Activated CD8-positive, alpha-beta memory T cell treated with anti-CD3 and anti-CD28 coated beads, Interleukin-2, amount 10 ng/mL, durations not matched to agents 7 days and 5 days (primary cell): ENCODE measurements at regions not wholly inside any gene's neighbourhood (a gene's known extent, or its start where the extent isn't known, plus 50 kb on each side); places are given as distances from the start of the nearest gene placed in this dataset.

Experiments used
- ATAC-seq: fragments of 150-1000 bp; cut with Tn5 transposase; one replicate; pipeline ENCODE4 v1.10.0; 2021; ENCODE audit warnings: moderate library complexity
- CTCF ChIA-PET: fragments of 350-600 bp; sonication (Branson Sonifier 250); formaldehyde crosslinking; loops from one replicate; lab custom pipeline; 2021; ENCODE audit warnings: antibody characterized with exemption; lab: Charles Lee
- DNase-seq: peaks from one replicate; pipeline ENCODE4 v3.0.0-alpha.2; 2020
- H3K27ac Mint-ChIP-seq: one replicate; pipeline ENCODE4 v1.8.0; 2021; ENCODE audit warnings: mild to moderate bottlenecking, mixed read lengths
- H3K27me3 Mint-ChIP-seq: one replicate; pipeline ENCODE4 v1.8.0; 2021; ENCODE audit warnings: mixed read lengths
- H3K36me3 Mint-ChIP-seq: one replicate; pipeline ENCODE4 v1.8.0; 2021; ENCODE audit warnings: mild to moderate bottlenecking, mixed read lengths
- H3K4me1 Mint-ChIP-seq: one replicate; pipeline ENCODE4 v1.8.0; 2021; ENCODE audit warnings: mixed read lengths
- H3K4me3 Mint-ChIP-seq: one replicate; pipeline ENCODE4 v1.8.0; 2021; ENCODE audit warnings: mild to moderate bottlenecking, moderate library complexity, mixed read lengths
- H3K9me3 Mint-ChIP-seq: one replicate; pipeline ENCODE4 v1.8.0; 2022; ENCODE audit warnings: low read depth, mixed read lengths

DNA sequence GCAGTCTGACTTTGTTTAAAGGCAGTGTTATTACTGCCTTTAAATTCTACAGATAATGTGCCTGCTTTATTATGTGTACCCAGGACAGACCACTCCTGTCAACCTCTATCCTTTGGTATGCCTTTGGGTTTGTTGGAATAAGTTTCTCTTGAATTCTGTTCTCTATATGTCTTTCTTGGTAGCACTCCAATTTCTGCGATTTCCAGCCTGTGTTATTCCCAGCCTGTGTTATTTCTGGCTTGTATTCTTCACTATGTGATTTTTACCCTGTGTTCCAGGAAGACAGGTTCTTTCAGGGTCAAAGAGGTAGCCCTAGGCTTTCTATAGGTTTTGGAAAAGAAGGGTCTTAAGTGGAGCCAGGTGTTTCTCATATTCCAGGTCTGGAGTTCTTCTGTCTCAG, 407.4 kb upstream of the AZI2 start:
- no peak overlapping the region for H3K27ac Mint-ChIP-seq
- CTCF ChIA-PET: no interaction called here
- no peak overlapping the region for H3K4me3 Mint-ChIP-seq

DNA sequence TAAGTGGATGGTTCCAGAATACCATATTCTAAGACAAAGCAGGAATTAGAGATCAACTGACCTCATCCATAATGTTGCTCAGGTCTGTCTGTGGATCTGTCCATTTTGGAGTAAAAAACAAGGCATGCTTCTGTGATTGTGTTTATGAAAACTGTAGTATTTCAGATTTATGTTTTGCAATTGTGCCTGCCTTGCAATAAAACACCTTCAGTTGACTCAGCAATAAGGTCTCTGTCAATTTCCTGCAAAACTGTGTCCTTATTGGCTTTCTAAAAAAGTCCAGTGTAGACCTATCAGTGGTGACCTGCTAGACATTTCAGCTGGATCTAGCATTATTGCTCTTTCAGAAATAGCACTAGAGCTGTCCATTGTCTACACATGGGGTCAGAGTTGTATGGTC, 409.5 kb upstream of the AZI2 start:
- no peaks in the 10 kb centered on the region for H3K36me3 Mint-ChIP-seq
- DNase-seq (no peak), ATAC-seq (no peak)
- no peak overlapping the region for H3K27ac Mint-ChIP-seq
- CTCF ChIA-PET: no interaction called here
- peaks cover 2% of the 10 kb centered on the region for H3K9me3 Mint-ChIP-seq
- no peaks in the 10 kb centered on the region for H3K4me1 Mint-ChIP-seq
- no peak overlapping the region for H3K4me3 Mint-ChIP-seq
- no peaks in the 10 kb centered on the region for H3K27me3 Mint-ChIP-seq

More for the DNA sequence above, 407.4 kb upstream of the AZI2 start:
- no peak for ATAC-seq
- Mint-ChIP-seq H3K9me3 (peaks cover 8% of the 10 kb centered on the region), H3K27me3 (no peaks in the 10 kb centered on the region), H3K36me3 (no peaks in the 10 kb centered on the region), H3K4me1 (no peaks in the 10 kb centered on the region)
- DNase-seq: no peak

- Mint-ChIP-seq H3K27me3 (no peaks in the 10 kb centered on the region), H3K4me1 (no peaks in the 10 kb centered on the region), H3K36me3 (no peaks in the 10 kb centered on the region), H3K4me3 (no peak overlapping the region), H3K9me3 (no peaks in the 10 kb centered on the region), H3K27ac (no peak overlapping the region)
- ATAC-seq: no peak
- DNase-seq: no peak
- CTCF ChIA-PET: no interaction called here
Observed at GRCh38 chr3:28761375-28761774, 412.8 kb upstream of the AZI2 start.

GRCh38 chr3:28765194-28765593, 416.6 kb upstream of the AZI2 start:
- ATAC-seq (no peak), DNase-seq (no peak)
- Mint-ChIP-seq H3K27me3 (no peaks in the 10 kb centered on the region), H3K27ac (no peak overlapping the region), H3K4me3 (no peak overlapping the region), H3K4me1 (no peaks in the 10 kb centered on the region), H3K9me3 (no peaks in the 10 kb centered on the region), H3K36me3 (no peaks in the 10 kb centered on the region)
- CTCF ChIA-PET: no interaction called here

DNA sequence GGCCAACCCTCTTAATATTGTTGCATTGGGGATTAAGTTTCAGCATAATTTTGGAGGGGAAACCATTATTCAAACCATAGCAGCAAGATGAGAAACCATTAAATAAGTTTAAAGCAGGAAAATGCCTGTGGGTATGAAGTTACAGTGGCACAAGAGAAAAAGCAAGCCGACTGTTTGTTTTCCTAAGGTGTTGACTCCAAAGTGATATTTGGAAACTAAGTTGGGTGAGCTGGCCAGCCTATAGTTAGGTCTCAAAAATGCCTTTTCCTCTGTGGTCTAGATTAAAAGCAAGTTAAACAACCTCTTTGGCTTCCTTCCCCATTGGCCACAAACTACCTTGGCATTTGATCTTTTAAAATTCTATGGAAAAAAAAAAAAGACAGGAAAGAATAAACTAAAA, 419.8 kb upstream of the AZI2 start:
- no peaks in the 10 kb centered on the region for H3K4me1 Mint-ChIP-seq
- no peaks in the 10 kb centered on the region for H3K27me3 Mint-ChIP-seq
- DNase-seq (no peak), ATAC-seq (no peak)
- no peak overlapping the region for H3K4me3 Mint-ChIP-seq
- H3K27ac Mint-ChIP-seq: no peak overlapping the region
- H3K36me3 Mint-ChIP-seq: no peaks in the 10 kb centered on the region
- CTCF ChIA-PET: no interaction called here
- peaks cover 8% of the 10 kb centered on the region for H3K9me3 Mint-ChIP-seq

- ATAC-seq (no peak), DNase-seq (no peak)
- no peaks in the 10 kb centered on the region for H3K27me3 Mint-ChIP-seq
- H3K4me1 Mint-ChIP-seq: no peaks in the 10 kb centered on the region
- CTCF ChIA-PET: no interaction called here
- peaks cover 2% of the 10 kb centered on the region for H3K9me3 Mint-ChIP-seq
- H3K27ac Mint-ChIP-seq: no peak overlapping the region
- H3K36me3 Mint-ChIP-seq: no peaks in the 10 kb centered on the region
- H3K4me3 Mint-ChIP-seq: no peak overlapping the region
Observed at GRCh38 chr3:28777806-28778475, 429.3 kb upstream of the AZI2 start.

- ATAC-seq: no peak
- CTCF ChIA-PET: no interaction called here
- Mint-ChIP-seq H3K36me3 (no peaks in the 10 kb centered on the region), H3K9me3 (no peaks in the 10 kb centered on the region), H3K4me3 (no peak overlapping the region), H3K27me3 (no peaks in the 10 kb centered on the region), H3K4me1 (no peaks in the 10 kb centered on the region), H3K27ac (no peak overlapping the region)
- DNase-seq: no peak
Observed at GRCh38 chr3:28780480-28780879, 431.9 kb upstream of the AZI2 start.

GRCh38 chr3:28781053-28781452, 432.4 kb upstream of the AZI2 start:
- ATAC-seq (no peak), DNase-seq (no peak)
- no peaks in the 10 kb centered on the region for H3K27me3 Mint-ChIP-seq
- H3K36me3 Mint-ChIP-seq: no peaks in the 10 kb centered on the region
- H3K9me3 Mint-ChIP-seq: no peaks in the 10 kb centered on the region
- no peaks in the 10 kb centered on the region for H3K4me1 Mint-ChIP-seq
- H3K27ac Mint-ChIP-seq: no peak overlapping the region
- CTCF ChIA-PET: no interaction called here
- H3K4me3 Mint-ChIP-seq: no peak overlapping the region

- H3K4me3 Mint-ChIP-seq: no peak overlapping the region
- ATAC-seq (no peak), DNase-seq (no peak)
- no peaks in the 10 kb centered on the region for H3K4me1 Mint-ChIP-seq
- CTCF ChIA-PET: no interaction called here
- no peaks in the 10 kb centered on the region for H3K36me3 Mint-ChIP-seq
- no peaks in the 10 kb centered on the region for H3K27me3 Mint-ChIP-seq
- H3K9me3 Mint-ChIP-seq: no peaks in the 10 kb centered on the region
- H3K27ac Mint-ChIP-seq: no peak overlapping the region
Observed at GRCh38 chr3:28786446-28786845, 437.8 kb upstream of the AZI2 start.

DNA sequence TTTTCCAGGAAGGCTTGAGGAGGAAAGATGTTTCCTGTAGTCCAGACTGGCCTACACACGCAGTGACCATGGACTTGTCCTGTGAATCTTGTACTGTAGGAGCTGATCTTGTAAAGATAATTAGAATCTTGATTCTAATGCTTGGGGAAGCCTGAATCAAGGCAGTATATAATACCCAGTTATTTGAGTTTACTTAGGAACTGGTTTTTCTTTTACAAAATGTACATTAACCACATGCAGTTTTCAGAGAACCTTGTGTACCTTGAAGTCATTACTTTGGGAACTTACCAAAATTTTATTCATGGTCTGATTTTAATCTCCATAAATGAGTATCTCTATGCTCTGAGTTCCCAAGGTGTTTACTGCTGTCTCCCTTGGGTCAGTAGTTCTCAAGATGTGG, 439.9 kb upstream of the AZI2 start:
- CTCF ChIA-PET: no interaction called here
- Mint-ChIP-seq H3K27me3 (no peaks in the 10 kb centered on the region), H3K27ac (no peak overlapping the region), H3K4me3 (no peak overlapping the region), H3K36me3 (no peaks in the 10 kb centered on the region), H3K9me3 (no peaks in the 10 kb centered on the region), H3K4me1 (no peaks in the 10 kb centered on the region)
- ATAC-seq (no peak), DNase-seq (no peak)

- Mint-ChIP-seq H3K36me3 (no peaks in the 10 kb centered on the region), H3K4me3 (no peak overlapping the region), H3K27ac (no peak overlapping the region), H3K27me3 (no peaks in the 10 kb centered on the region), H3K9me3 (no peaks in the 10 kb centered on the region), H3K4me1 (no peaks in the 10 kb centered on the region)
- ATAC-seq (no peak), DNase-seq (no peak)
- CTCF ChIA-PET: no interaction called here
Observed at GRCh38 chr3:28791713-28792255, 443.2 kb upstream of the AZI2 start.

GRCh38 chr3:28792604-28793003, 444.0 kb upstream of the AZI2 start:
- no peak overlapping the region for H3K27ac Mint-ChIP-seq
- H3K27me3 Mint-ChIP-seq: no peaks in the 10 kb centered on the region
- no peak overlapping the region for H3K4me3 Mint-ChIP-seq
- H3K9me3 Mint-ChIP-seq: no peaks in the 10 kb centered on the region
- no peak for ATAC-seq
- H3K4me1 Mint-ChIP-seq: no peaks in the 10 kb centered on the region
- DNase-seq: no peak
- H3K36me3 Mint-ChIP-seq: no peaks in the 10 kb centered on the region
- CTCF ChIA-PET: no interaction called here

- no peaks in the 10 kb centered on the region for H3K36me3 Mint-ChIP-seq
- no peak overlapping the region for H3K27ac Mint-ChIP-seq
- H3K4me3 Mint-ChIP-seq: no peak overlapping the region
- ATAC-seq (no peak), DNase-seq (no peak)
- no peaks in the 10 kb centered on the region for H3K4me1 Mint-ChIP-seq
- no peaks in the 10 kb centered on the region for H3K27me3 Mint-ChIP-seq
- CTCF ChIA-PET: interaction anchor here (0.9 kb wide), 1 partner anchor 294 kb away, joined by 3 read pairs; no protein-coding TSS in a partner anchor
- no peaks in the 10 kb centered on the region for H3K9me3 Mint-ChIP-seq
Observed at GRCh38 chr3:28799084-28799483, 450.5 kb upstream of the AZI2 start.

GRCh38 chr3:28800203-28800602, 451.6 kb upstream of the AZI2 start:
- H3K27me3 Mint-ChIP-seq: no peaks in the 10 kb centered on the region
- H3K4me1 Mint-ChIP-seq: no peaks in the 10 kb centered on the region
- DNase-seq (no peak), ATAC-seq (no peak)
- H3K36me3 Mint-ChIP-seq: no peaks in the 10 kb centered on the region
- H3K9me3 Mint-ChIP-seq: no peaks in the 10 kb centered on the region
- CTCF ChIA-PET: no interaction called here
- H3K4me3 Mint-ChIP-seq: no peak overlapping the region
- no peak overlapping the region for H3K27ac Mint-ChIP-seq
